Activated CD8-positive, alpha-beta T cell treated with anti-CD3 and anti-CD28 coated beads, Interleukin-2, amount 10 ng/mL, durations not matched to agents 7 days and 5 days (primary cell): ENCODE measurements at regions not wholly inside any gene's neighbourhood (a gene's known extent, or its start where the extent isn't known, plus 50 kb on each side); places are given as distances from the start of the nearest gene placed in this dataset.
"Not testable (repeated sequence)": the region's sequence is repeated elsewhere in the genome, so short reads cannot be mapped to it uniquely, and the experiment has no call there.

Experiments used
- ATAC-seq: fragments of 150-1000 bp; cut with Tn5 transposase; one replicate; pipeline ENCODE4 v1.10.0; 2021; ENCODE audit warnings: moderate library complexity
- CTCF ChIA-PET: fragments of 350-600 bp; sonication (Branson Sonifier 250); formaldehyde crosslinking; loops from one replicate; lab custom pipeline; 2021; ENCODE audit warnings: antibody characterized with exemption; lab: Charles Lee
- POLR2A ChIA-PET: fragments of 350-600 bp; sonication (Branson Sonifier 250); formaldehyde crosslinking; loops from one replicate; lab custom pipeline; 2021; ENCODE audit warnings: antibody characterized with exemption; lab: Charles Lee
- DNase-seq: peaks from one replicate; pipeline ENCODE4 v3.0.0-alpha.2; 2020
- H3K27ac Mint-ChIP-seq: one replicate; pipeline ENCODE4 v1.8.0; 2021; ENCODE audit warnings: mild to moderate bottlenecking, mixed read lengths
- H3K27me3 Mint-ChIP-seq: one replicate; pipeline ENCODE4 v1.8.0; 2021; ENCODE audit warnings: low read depth, mixed read lengths
- H3K36me3 Mint-ChIP-seq: one replicate; pipeline ENCODE4 v1.8.0; 2021; ENCODE audit warnings: low read depth, mixed read lengths
- H3K4me1 Mint-ChIP-seq: one replicate; pipeline ENCODE4 v1.8.0; 2021; ENCODE audit warnings: low read depth, mixed read lengths
- H3K4me3 Mint-ChIP-seq: one replicate; pipeline ENCODE4 v1.8.0; 2021; ENCODE audit warnings: mild to moderate bottlenecking, mixed read lengths
- H3K9me3 Mint-ChIP-seq: one replicate; pipeline ENCODE4 v1.8.0; 2022; ENCODE audit warnings: mixed read lengths; ENCODE audit not compliant: insufficient read depth

- CTCF ChIA-PET = interaction anchor here (1.1 kb wide), 1 partner anchor 9 kb away, joined by 4 read pairs; no protein-coding TSS in a partner anchor
- Mint-ChIP-seq H3K27me3 (no peaks in the 10 kb centered on the region), H3K4me3 (no peak overlapping the region), H3K27ac (no peak overlapping the region), H3K4me1 (no peaks in the 10 kb centered on the region), H3K36me3 (no peaks in the 10 kb centered on the region), H3K9me3 (no peaks in the 10 kb centered on the region)
- POLR2A ChIA-PET = no interaction called here
- DNase-seq (peak; percentile 1), ATAC-seq (no peak)
Measured at GRCh38 chr1:29802181-29803068, 566.1 kb downstream of the PTPRU start.

DNA sequence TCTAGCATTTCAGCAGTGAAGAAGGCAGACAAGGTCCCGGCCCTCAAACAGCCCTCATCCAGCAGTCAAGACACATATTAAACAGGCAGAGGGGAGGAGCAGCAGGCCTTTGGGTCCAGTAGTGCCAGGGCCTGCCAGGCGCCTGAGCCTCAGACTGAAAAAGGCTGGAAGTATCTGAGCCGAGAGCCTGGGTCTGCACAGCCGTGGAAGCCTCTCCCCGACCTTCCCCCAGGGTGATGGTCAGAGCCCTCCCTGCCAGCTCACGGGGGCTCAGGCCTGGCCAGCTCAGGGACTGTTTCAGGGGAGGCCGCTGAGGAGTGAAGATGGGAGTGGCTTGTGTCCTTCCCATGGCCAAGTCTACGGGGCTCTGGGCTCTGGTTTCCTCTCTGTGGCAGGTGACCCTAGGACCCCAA is 565.2 kb downstream of the PTPRU start:
- Mint-ChIP-seq H3K27me3 (no peaks in the 10 kb centered on the region), H3K36me3 (no peaks in the 10 kb centered on the region), H3K4me3 (no peak overlapping the region), H3K9me3 (no peaks in the 10 kb centered on the region), H3K4me1 (no peaks in the 10 kb centered on the region), H3K27ac (no peak overlapping the region)
- POLR2A ChIA-PET = no interaction called here
- peak; percentile 4 for DNase-seq
- no peak for ATAC-seq
- CTCF ChIA-PET = no interaction called here

DNA sequence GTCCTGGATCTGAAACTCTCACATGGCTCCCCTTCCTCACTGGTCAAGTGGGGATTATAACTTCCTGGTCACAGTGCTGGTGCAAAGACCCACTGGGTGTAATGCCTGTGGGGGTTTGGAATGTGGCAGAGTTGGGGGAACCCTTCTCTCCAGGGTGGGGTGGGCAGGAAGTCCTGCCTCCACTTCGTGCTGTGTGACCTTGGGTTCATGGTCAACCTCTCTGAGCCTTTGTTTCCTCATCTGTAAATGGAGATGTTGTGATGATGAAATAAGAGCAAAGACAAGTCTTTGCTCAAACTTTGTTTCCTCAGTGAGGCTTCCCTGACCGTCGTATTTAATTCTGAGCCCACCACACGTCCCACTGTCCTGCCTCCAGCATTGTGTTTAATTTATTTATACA is 564.7 kb downstream of the PTPRU start:
- Mint-ChIP-seq H3K4me1 (no peaks in the 10 kb centered on the region), H3K36me3 (no peaks in the 10 kb centered on the region), H3K9me3 (no peaks in the 10 kb centered on the region), H3K27ac (no peak overlapping the region), H3K27me3 (no peaks in the 10 kb centered on the region), H3K4me3 (no peak overlapping the region)
- DNase-seq = no peak
- ChIA-PET CTCF (no interaction called here), POLR2A (no interaction called here)
- ATAC-seq = no peak

- ATAC-seq (no peak), DNase-seq (no peak)
- Mint-ChIP-seq H3K4me3 (no peak overlapping the region), H3K9me3 (no peaks in the 10 kb centered on the region), H3K27ac (no peak overlapping the region), H3K36me3 (no peaks in the 10 kb centered on the region), H3K4me1 (no peaks in the 10 kb centered on the region), H3K27me3 (no peaks in the 10 kb centered on the region)
- ChIA-PET CTCF (no interaction called here), POLR2A (no interaction called here)
Measured at GRCh38 chr1:29800522-29800956, 564.2 kb downstream of the PTPRU start.

DNA sequence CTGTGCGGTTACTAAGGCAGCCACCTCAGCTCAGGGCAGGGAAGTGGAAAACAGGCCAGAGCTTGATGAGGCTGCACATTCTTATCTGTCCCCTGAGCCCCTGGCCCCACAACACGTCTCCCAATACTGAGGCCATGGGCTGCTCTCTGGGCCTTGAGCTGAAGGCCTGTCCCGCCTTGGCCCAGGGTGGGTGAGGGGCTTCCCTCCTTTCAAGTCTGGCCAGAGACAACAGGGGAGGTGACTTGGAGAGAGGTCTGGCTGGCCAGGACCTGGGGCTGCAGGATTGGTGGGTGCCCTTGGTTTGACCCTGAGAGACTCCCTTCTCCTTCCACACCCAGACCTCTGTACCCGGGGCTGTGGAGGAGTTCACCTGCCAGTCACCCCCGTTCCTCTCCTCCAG is 563.8 kb downstream of the PTPRU start:
- Mint-ChIP-seq H3K27me3 (no peaks in the 10 kb centered on the region), H3K27ac (no peak overlapping the region), H3K4me3 (no peak overlapping the region), H3K4me1 (no peaks in the 10 kb centered on the region), H3K9me3 (no peaks in the 10 kb centered on the region), H3K36me3 (no peaks in the 10 kb centered on the region)
- no peak for ATAC-seq
- no peak for DNase-seq
- ChIA-PET CTCF (no interaction called here), POLR2A (no interaction called here)

GRCh38 chr1:29798699-29799566 is 562.6 kb downstream of the PTPRU start:
- Mint-ChIP-seq H3K9me3 (no peaks in the 10 kb centered on the region), H3K27me3 (no peaks in the 10 kb centered on the region), H3K27ac (no peak overlapping the region), H3K4me1 (no peaks in the 10 kb centered on the region), H3K4me3 (no peak overlapping the region), H3K36me3 (no peaks in the 10 kb centered on the region)
- ATAC-seq (no peak), DNase-seq (no peak)
- ChIA-PET POLR2A (no interaction called here), CTCF (no interaction called here)

GRCh38 chr1:29797125-29797524 is 560.8 kb downstream of the PTPRU start:
- H3K27me3 Mint-ChIP-seq, H3K9me3 Mint-ChIP-seq, CTCF ChIA-PET, POLR2A ChIA-PET, H3K4me1 Mint-ChIP-seq, H3K27ac Mint-ChIP-seq, DNase-seq, ATAC-seq, H3K36me3 Mint-ChIP-seq, H3K4me3 Mint-ChIP-seq: not testable (repeated sequence)

- POLR2A ChIA-PET, H3K4me3 Mint-ChIP-seq: not testable (repeated sequence)
Measured at GRCh38 chr1:29795965-29796364, 559.6 kb downstream of the PTPRU start.

GRCh38 chr1:29793653-29794348 is 557.5 kb downstream of the PTPRU start:
- H3K36me3 Mint-ChIP-seq = no peaks in the 10 kb centered on the region
- H3K27me3 Mint-ChIP-seq = no peaks in the 10 kb centered on the region
- ChIA-PET CTCF (interaction anchor here (0.9 to 1.3 kb wide), 9 partner anchors 10 to 587 kb away, joined by 3 to 11 read pairs (median 4); no protein-coding TSS in a partner anchor), POLR2A (no interaction called here)
- no peak for DNase-seq
- H3K4me3 Mint-ChIP-seq = no peak overlapping the region
- no peak for ATAC-seq
- H3K9me3 Mint-ChIP-seq = no peaks in the 10 kb centered on the region
- no peaks in the 10 kb centered on the region for H3K4me1 Mint-ChIP-seq
- no peak overlapping the region for H3K27ac Mint-ChIP-seq

More at GRCh38 chr1:29795965-29796364, 559.6 kb downstream of the PTPRU start:
- H3K36me3 Mint-ChIP-seq, CTCF ChIA-PET, H3K9me3 Mint-ChIP-seq, H3K27ac Mint-ChIP-seq, DNase-seq, H3K4me1 Mint-ChIP-seq, ATAC-seq, H3K27me3 Mint-ChIP-seq: not testable (repeated sequence)

DNA sequence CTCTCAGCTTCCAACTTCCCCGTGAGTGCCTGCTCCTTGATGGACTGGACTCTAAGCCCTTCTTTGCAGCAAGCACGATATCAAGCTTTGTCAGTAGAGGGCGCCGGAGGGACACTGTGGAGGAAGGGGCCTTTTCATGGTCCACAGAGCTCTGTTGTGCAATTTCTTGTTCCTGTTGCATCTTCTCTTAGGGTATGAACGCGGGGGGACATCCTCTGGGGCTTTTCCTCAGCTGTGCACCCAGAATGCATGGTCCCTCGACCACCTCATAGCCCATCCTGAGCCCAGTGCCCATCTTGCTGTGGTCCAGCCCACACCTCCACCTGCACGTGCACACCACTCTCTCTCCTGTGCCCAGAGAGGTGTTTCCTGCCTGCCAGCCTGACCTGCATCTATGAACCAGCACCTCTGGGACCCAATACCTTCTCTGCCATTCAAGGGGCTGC is 556.8 kb downstream of the PTPRU start:
- POLR2A ChIA-PET = no interaction called here
- Mint-ChIP-seq H3K4me1 (no peaks in the 10 kb centered on the region), H3K36me3 (no peaks in the 10 kb centered on the region), H3K4me3 (no peak overlapping the region), H3K9me3 (no peaks in the 10 kb centered on the region), H3K27me3 (no peaks in the 10 kb centered on the region), H3K27ac (no peak overlapping the region)
- ATAC-seq (no peak), DNase-seq (peak; percentile 77)
- CTCF ChIA-PET = interaction anchor here (0.7 to 1.3 kb wide), 10 partner anchors 10 to 588 kb away, joined by 3 to 11 read pairs (median 4); no protein-coding TSS in a partner anchor

DNA sequence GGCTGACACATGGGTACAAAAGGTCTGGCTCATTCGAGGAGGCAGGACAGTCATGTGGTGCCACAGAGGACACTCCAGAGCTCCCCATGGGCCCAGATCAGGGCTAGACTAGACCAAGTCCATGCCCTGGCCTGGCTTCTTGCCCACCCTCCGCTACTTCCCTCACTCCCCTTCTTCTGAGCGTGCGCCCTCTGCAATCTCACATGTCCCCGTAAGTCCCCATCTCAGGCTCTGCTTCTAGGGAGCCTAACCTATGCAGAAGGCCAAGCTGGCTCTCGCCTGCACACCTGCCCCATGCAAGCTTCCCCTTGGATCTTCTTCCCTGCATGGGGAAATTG is 553.6 kb downstream of the PTPRU start:
- no peak overlapping the region for H3K4me3 Mint-ChIP-seq
- CTCF ChIA-PET = no interaction called here
- DNase-seq (peak; percentile 9), ATAC-seq (no peak)
- no peaks in the 10 kb centered on the region for H3K9me3 Mint-ChIP-seq
- no peak overlapping the region for H3K27ac Mint-ChIP-seq
- POLR2A ChIA-PET = no interaction called here
- H3K36me3 Mint-ChIP-seq = no peaks in the 10 kb centered on the region
- H3K4me1 Mint-ChIP-seq = no peaks in the 10 kb centered on the region
- no peaks in the 10 kb centered on the region for H3K27me3 Mint-ChIP-seq
